ENCODE measurements at regions not wholly inside any gene's neighbourhood (a gene's known extent, or its start where the extent isn't known, plus 50 kb on each side); places are given as distances from the start of the nearest gene placed in this dataset.

GRCh38 chr1:43083375-43083891 is 88.7 kb downstream of the EBNA1BP2 start:
- no peaks in the 10 kb centered on the region for H3K36me3 ChIP-seq (ENCODE audit: control insufficient read depth, insufficient read depth, low read length)
- TF ChIP-seq CTCF (IDR thresholded peaks at IDR 0.05; ENCODE audit: insufficient read depth, low read length, poor library complexity, severe bottlenecking): no peak
- H3K27me3 ChIP-seq (ENCODE audit: control insufficient read depth, insufficient read depth, low read length): no peaks in the 10 kb centered on the region
- no peak for DNase-seq (ENCODE audit: low read depth)
- H3K4me3 ChIP-seq (ENCODE audit: low read depth, low read length): no peak overlapping the region

- Histone ChIP-seq H3K36me3 (ENCODE audit: control insufficient read depth, insufficient read depth, low read length) (no peaks in the 10 kb centered on the region), H3K4me3 (ENCODE audit: low read depth, low read length) (no peak overlapping the region), H3K27me3 (ENCODE audit: control insufficient read depth, insufficient read depth, low read length) (no peaks in the 10 kb centered on the region)
- no peak for DNase-seq (ENCODE audit: low read depth)
- TF ChIP-seq CTCF (IDR thresholded peaks at IDR 0.05; ENCODE audit: insufficient read depth, low read length, poor library complexity, severe bottlenecking): no peak
These were observed 89.3 kb downstream of the EBNA1BP2 start for GRCh38 chr1:43082740-43083139.

GRCh38 chr1:43077273-43077672 is 94.8 kb downstream of the EBNA1BP2 start:
- no peak for DNase-seq (ENCODE audit: low read depth)
- H3K36me3 ChIP-seq (ENCODE audit: control insufficient read depth, insufficient read depth, low read length): no peaks in the 10 kb centered on the region
- TF ChIP-seq CTCF (IDR thresholded peaks at IDR 0.05; ENCODE audit: insufficient read depth, low read length, poor library complexity, severe bottlenecking): no peak
- no peak overlapping the region for H3K4me3 ChIP-seq (ENCODE audit: low read depth, low read length)
- H3K27me3 ChIP-seq (ENCODE audit: control insufficient read depth, insufficient read depth, low read length): no peaks in the 10 kb centered on the region

DNA sequence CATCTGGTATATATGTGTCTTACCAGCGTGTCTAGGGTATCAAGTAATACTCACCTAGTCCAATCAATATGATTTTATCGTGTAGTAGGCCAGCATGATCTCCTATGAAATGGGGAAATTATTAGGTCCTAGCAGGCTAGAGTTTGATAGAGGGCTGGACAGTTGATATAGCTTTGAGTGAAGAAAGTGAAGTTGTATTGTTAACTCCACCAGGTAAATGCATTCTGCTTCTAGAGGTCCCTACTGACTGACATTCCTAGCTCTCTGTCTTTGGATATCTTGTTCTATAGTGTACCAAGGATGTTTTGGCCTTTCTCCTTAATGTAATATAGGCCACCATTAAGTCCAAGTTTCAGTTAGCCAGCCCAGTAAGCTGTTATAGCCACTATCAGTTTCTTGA is 97.4 kb downstream of the EBNA1BP2 start:
- no peak overlapping the region for H3K4me3 ChIP-seq (ENCODE audit: low read depth, low read length)
- DNase-seq (ENCODE audit: low read depth): no peak
- no peaks in the 10 kb centered on the region for H3K36me3 ChIP-seq (ENCODE audit: control insufficient read depth, insufficient read depth, low read length)
- no peaks in the 10 kb centered on the region for H3K27me3 ChIP-seq (ENCODE audit: control insufficient read depth, insufficient read depth, low read length)
- no peak for TF ChIP-seq CTCF (IDR thresholded peaks at IDR 0.05; ENCODE audit: insufficient read depth, low read length, poor library complexity, severe bottlenecking)

GRCh38 chr1:43074244-43074643 is 97.8 kb downstream of the EBNA1BP2 start:
- TF ChIP-seq CTCF (IDR thresholded peaks at IDR 0.05; ENCODE audit: insufficient read depth, low read length, poor library complexity, severe bottlenecking): peak; percentile 42
- H3K27me3 ChIP-seq (ENCODE audit: control insufficient read depth, insufficient read depth, low read length): no peaks in the 10 kb centered on the region
- DNase-seq (ENCODE audit: low read depth): no peak
- no peaks in the 10 kb centered on the region for H3K36me3 ChIP-seq (ENCODE audit: control insufficient read depth, insufficient read depth, low read length)
- H3K4me3 ChIP-seq (ENCODE audit: low read depth, low read length): no peak overlapping the region

- Histone ChIP-seq H3K36me3 (ENCODE audit: control insufficient read depth, insufficient read depth, low read length) (no peaks in the 10 kb centered on the region), H3K4me3 (ENCODE audit: low read depth, low read length) (no peak overlapping the region), H3K27me3 (ENCODE audit: control insufficient read depth, insufficient read depth, low read length) (no peaks in the 10 kb centered on the region)
- no peak for DNase-seq (ENCODE audit: low read depth)
- TF ChIP-seq CTCF (IDR thresholded peaks at IDR 0.05; ENCODE audit: insufficient read depth, low read length, poor library complexity, severe bottlenecking): peak; percentile 74
These were observed 98.4 kb downstream of the EBNA1BP2 start for GRCh38 chr1:43073490-43074230.

Measured in kidney epithelial cell (primary cell).